ENCODE measurements at regions not wholly inside any gene's neighbourhood (a gene's known extent, or its start where the extent isn't known, plus 50 kb on each side); places are given as distances from the start of the nearest gene placed in this dataset.

GRCh38 chr3:67882981-67883380 lies 228.6 kb upstream of the SUCLG2 start:
- DNase-seq (ENCODE audit: low read depth in 3 of 3): no peak

DNA sequence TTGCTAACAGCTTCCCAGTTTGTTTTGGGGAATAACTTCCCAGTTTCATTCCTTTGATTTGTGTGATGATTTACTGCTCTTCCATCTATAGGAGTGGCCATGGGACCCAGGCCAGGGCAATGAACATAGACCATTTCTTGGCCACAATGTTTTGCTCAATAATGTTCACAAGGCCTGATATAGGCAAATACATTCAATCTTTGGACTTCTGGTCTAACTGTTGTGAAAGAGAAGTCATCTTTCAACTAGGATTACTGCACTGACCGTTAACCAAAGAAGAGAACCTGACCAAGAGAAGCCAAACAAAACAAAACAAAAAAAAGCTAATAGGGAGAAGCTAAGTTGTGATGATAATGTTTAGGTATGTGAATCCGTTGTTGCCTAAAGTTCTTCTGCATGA lies 221.8 kb upstream of the SUCLG2 start:
- no peak for DNase-seq (ENCODE audit: low read depth in 3 of 3)

- no peak for DNase-seq (ENCODE audit: low read depth in 3 of 3)
These were observed 221.4 kb upstream of the SUCLG2 start for GRCh38 chr3:67875858-67876257.

DNA sequence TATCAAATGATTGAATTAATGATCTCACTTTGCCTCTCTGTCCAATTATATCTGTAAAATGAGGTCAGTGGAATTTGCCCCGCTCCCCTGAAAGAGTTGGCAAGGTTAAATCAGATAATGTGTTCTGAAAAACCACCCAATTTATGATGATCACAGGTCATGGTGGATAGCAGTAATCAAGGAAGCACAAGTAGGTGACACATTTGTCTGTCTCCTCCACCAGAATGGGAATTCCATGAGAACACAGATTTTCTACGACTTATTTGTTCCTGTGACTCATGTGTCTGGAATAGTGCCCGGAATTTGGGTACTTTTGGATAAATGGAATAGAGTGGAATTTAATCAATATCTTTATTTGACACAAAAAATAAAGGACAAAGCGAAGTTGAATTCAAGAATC lies 220.9 kb upstream of the SUCLG2 start:
- DNase-seq (ENCODE audit: low read depth in 3 of 3): no peak

DNA sequence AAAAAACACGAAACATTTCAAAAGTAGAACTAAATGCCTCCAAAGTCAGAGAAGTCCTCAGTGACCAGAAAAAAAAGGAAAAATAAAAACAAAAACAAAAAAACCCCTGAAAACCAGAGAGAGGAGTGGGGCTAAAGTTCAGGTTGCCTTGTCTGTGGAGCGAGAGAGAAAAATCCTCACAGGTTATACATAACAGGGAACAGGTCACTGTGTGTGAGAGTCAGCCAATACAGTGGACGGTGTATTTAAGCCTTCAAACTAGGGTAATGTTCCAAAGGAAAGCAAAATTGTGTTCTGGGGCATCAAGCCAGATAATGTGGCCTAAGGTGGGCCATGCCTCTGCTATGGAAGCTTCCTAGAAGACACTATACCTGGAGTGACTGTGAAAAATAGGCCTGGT lies 216.1 kb upstream of the SUCLG2 start:
- DNase-seq (ENCODE audit: low read depth in 3 of 3): no peak

- no peak for DNase-seq (ENCODE audit: low read depth in 3 of 3)
These were observed 212.2 kb upstream of the SUCLG2 start for GRCh38 chr3:67866571-67866970.

- no peak for DNase-seq (ENCODE audit: low read depth in 3 of 3)
These were observed 210.3 kb upstream of the SUCLG2 start for GRCh38 chr3:67864587-67865183.

GRCh38 chr3:67863869-67864268 lies 209.5 kb upstream of the SUCLG2 start:
- DNase-seq (ENCODE audit: low read depth in 3 of 3): no peak

DNA sequence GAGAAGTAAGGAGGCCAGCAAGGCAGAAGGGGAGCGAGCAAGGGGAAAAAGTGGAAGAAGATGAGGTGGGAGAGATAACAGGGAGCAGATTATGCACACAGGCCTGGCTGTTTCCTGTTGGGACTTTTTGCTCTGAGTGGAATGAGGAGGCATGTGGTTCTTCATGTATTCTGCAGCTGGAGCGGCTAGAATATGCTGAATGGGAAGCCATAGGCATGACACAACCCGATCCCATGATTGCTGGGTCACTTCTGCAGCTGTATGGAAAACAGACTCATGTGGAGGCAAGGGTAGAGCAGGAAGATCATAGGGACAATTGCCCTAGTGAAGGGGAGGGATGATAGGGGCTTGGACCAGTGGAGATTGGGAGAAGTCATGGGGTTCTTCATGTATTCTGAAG lies 206.0 kb upstream of the SUCLG2 start:
- no peak for DNase-seq (ENCODE audit: low read depth in 3 of 3)

- DNase-seq (ENCODE audit: low read depth in 3 of 3): no peak
These were observed 204.1 kb upstream of the SUCLG2 start for GRCh38 chr3:67858492-67858891.

DNA sequence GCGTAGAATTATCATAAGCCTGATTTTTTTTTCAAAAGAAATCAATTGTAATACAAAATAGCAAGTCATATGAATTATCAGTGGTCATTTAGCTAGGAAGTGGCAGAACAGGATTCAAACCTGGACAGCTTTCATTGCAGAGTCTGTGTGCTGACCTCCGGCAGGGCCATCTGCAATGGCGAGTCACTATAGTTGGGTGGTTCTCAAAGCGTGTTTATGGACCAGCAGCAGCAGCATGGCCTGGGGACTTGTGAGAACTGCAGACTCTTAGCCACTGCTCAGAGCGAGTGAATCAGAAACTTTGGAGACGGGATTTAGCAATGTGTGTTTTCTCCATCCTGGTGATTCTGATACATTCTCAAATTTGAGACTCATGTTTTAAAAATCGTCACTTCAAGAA lies 202.3 kb upstream of the SUCLG2 start:
- no peak for DNase-seq (ENCODE audit: low read depth in 3 of 3)

DNA sequence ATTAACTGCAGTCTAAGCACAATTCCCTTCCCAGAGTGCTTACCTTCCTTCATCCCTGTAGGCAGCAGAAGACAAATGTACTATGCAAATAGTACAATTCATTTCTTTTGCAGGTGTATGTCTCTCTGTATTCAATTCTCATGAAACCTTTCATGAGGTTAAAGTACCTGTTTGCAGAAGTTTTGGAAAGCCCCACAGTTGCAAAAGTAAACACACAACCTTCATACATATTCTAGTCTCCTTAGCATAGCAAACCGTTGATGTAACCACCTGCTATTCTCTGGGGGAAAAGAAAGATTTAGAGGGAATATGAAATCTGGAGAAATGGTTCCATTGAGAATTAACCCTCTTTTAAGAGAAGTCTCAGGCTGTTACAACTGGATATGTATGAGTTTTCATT lies 200.3 kb upstream of the SUCLG2 start:
- DNase-seq (ENCODE audit: low read depth in 3 of 3): no peak

DNA sequence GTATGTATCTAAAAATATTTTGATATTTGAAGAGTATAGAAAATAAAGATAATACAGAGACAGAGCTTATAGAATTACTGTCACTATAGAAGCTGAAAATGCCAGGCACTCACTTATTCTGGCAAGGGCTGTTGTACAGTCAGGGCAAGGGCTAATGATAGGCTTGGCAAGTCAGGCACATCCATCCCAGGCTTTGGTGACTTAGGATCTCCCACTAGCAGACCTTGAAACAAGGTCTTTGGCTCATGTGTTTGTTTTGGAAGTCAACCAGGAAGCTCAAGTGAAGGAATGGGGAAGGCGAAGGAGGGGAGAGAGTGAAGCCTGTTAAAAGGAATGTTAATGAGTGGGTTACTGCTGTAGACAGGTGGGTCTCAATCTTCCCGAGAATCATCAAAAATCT lies 199.1 kb upstream of the SUCLG2 start:
- DNase-seq (ENCODE audit: low read depth in 3 of 3): no peak

DNA sequence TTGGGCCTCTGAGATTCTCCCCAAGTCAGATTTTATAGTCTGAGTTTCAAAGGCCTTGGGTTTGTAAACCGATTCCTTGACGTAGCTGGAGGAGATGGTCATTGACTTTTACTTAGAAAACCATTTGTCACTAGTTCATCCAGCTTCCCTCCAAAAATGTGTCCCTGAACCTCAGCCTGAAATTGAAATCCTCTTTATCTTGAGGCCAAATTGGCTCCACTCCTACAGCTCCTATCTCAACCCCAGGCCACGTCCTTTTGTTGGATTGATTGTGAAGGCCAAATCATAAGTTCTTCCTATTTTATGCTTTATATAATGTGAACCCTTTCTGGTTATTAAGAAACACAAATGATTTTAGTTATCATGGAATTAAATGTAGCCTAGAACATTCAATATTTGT lies 193.9 kb upstream of the SUCLG2 start:
- DNase-seq (ENCODE audit: low read depth in 3 of 3): no peak

GRCh38 chr3:67846166-67846565 lies 191.8 kb upstream of the SUCLG2 start:
- DNase-seq (ENCODE audit: low read depth in 3 of 3): no peak

- DNase-seq (ENCODE audit: low read depth in 3 of 3): no peak
These were observed 178.4 kb upstream of the SUCLG2 start for GRCh38 chr3:67832817-67833216.

DNA sequence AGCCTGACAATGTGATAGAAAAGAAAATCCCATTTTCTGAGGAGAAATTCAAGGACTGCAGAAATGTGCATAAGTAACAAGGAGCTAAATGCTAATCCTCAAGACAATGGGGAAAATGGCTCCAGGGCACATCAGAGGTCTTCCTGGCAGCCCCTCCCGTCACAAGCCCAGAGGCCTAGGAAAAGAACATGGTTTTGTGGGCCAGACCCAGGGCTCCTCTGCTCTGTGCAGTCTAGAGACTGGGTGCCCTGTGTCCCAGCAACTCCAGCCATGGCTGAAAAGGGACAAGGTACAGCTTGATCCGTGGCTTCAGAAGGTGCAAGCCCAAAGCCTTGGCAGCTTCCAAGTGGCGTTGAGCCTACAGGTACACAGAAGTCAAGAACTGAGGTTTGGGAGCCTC lies 176.8 kb upstream of the SUCLG2 start:
- DNase-seq (ENCODE audit: low read depth in 3 of 3): no peak

DNA sequence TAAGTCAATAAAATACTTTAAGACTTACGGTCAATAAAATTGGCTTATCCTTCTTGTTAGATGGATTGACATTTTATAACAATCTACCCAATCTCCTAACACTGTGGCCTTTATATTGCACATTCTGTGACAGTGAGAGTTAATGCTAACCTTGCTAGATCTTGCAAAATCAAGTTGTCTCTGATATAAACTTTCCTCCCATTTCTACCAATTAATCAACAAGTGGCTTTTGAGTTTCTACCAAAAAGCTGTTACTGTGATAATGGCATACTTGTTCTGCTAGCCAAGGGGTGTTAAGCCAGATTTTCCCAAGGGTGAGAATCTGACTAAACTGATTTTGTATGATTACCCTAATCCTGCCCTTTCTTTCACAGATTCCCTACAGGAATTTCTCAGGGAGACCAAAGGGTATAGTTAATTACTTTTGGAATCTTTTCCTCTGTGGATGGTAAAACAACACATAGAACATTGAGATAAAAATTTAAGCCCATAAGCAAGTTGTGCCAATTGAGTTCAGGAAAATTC lies 174.1 kb upstream of the SUCLG2 start:
- DNase-seq (ENCODE audit: low read depth in 3 of 3): no peak

- DNase-seq (ENCODE audit: low read depth in 3 of 3): no peak
These were observed 166.7 kb upstream of the SUCLG2 start for GRCh38 chr3:67821135-67821534.

GRCh38 chr3:67819447-67819846 lies 165.0 kb upstream of the SUCLG2 start:
- no peak for DNase-seq (ENCODE audit: low read depth in 3 of 3)

- no peak for DNase-seq (ENCODE audit: low read depth in 3 of 3)
These were observed 155.0 kb upstream of the SUCLG2 start for GRCh38 chr3:67809370-67809935.

- DNase-seq (ENCODE audit: low read depth in 3 of 3): no peak
These were observed 154.5 kb upstream of the SUCLG2 start for GRCh38 chr3:67808906-67809305.

DNA sequence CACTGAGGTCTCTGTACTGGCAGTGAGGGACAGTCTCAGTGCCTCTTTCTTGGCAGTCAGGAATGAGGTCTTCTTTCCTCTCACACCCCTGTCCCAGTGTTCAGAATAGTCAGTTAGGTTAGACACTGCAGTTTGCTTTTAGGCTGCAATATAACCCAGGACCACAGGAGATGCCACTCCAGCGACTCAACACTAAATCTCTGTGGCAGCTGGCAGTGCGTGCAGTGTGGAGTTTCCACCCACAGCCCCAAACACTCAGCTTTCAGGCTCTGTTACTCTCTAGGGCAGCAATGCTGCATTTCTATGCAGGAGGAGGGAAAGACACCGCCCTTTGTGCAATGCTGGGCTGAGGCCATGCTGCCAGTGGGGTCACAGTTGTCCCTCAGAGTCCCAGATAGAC lies 150.2 kb upstream of the SUCLG2 start:
- DNase-seq (ENCODE audit: low read depth in 3 of 3): no peak

DNA sequence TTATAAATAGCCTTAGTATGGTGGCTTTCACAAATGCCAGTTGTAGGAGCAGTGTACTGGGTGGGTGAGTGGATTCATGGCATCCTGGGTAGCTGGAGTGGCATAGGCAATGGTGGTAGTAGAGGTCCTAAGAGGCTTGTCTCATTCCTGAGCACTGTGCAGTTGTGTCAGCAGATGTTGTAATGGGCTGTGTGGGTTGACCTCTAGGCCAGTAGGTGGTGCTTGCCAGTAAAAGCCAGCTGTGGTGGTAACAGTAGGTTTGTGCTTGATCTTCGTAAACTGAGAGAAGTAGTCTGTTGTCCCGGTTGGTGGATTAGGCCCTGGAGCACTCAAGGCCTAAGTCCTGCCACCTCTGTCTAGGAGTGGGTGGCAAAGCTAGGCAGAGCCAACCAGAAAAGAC lies 149.7 kb upstream of the SUCLG2 start:
- no peak for DNase-seq (ENCODE audit: low read depth in 3 of 3)
